Astrocyte of the cerebellum (primary cell): ENCODE measurements at regions not wholly inside any gene's neighbourhood (a gene's known extent, or its start where the extent isn't known, plus 50 kb on each side); places are given as distances from the start of the nearest gene placed in this dataset.
"Not testable (repeated sequence)": the region's sequence is repeated elsewhere in the genome, so short reads cannot be mapped to it uniquely, and the experiment has no call there.

Source experiments
- DNase-seq: peaks from one replicate; pipeline ENCODE4 v3.0.0-alpha.2; 2011; ENCODE audit warnings: low read depth
- H3K4me3 ChIP-seq: 2 replicates; pipeline ENCODE4 v1.5.1; 2011; ENCODE audit warnings: mild to moderate bottlenecking, low read depth, low read length, moderate library complexity
- CTCF ChIP-seq: IDR thresholded peaks from 2 replicates; pipeline ENCODE4 v1.5.1; 2012; ENCODE audit warnings: low read length, low read depth, moderate library complexity, mild to moderate bottlenecking; ENCODE audit errors: missing control alignments
- in situ Hi-C: cut with HindIII; loops from 2 replicates; pipeline ENCODE4 v1.10.0; 2017; ENCODE audit warnings: low sequenced_read_pairs

DNA sequence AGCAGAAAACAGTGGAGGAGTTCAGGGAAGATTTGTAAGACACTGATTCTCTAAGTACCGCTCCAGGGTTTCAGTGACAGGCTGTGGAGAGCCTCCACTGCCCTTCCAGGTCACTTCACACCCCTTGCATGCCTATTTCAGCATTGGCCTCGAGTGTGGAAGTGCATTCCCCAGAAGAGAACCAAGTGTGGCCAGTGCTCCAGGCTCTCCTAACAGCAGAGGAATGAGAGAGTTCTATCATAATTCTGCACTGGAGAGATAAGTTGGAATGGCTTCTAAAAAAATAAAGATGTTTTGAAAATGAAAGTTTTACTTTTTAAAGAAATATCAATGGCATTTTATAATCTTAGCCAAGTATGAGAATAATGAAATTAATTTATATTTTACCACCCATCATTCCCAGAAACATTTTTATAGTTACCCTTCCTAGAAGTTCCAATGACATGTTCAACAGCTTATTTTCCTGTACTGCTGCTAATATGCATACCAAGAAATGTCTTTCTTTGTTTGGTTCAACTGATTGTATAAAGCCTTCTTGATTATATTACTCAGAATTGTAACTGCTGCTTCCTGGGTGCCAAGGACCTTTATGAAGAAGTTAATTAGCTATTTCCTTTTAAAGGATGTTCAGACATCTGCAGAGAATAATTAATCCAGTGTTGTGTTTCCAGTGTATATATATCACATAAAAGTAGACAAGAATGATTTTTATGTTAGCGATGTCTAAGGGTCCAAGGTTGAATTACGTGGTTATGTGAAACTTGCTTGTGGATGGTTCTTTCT, 61.0 kb upstream of the SERPINE2 start:
- DNase-seq: no peak
- H3K4me3 ChIP-seq: no peak overlapping the region
- TF ChIP-seq CTCF: no peak
- in situ Hi-C loops: no loop called here

GRCh38 chr2:224098481-224099230, 59.6 kb upstream of the SERPINE2 start:
- H3K4me3 ChIP-seq: no peak overlapping the region
- in situ Hi-C loops: no loop called here
- no peak for DNase-seq

DNA sequence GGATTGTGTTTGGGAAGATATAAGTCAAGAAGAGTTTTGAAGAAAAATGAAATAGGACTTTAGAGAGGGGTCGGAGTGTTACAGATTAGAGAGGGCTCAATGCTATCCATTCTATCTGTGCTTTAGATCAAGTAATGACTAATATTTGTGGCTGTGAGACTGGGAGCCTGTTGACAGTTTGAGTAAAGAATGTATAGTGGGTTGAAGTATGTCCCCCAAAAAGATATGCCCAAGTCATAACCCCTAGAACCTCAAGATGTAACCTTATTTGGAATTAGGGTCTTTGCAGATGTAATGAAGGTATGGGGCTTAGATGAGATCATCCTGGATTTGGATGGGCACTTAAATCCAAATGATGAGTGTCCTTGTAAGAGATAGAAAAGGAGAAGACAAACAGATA, 55.3 kb upstream of the SERPINE2 start:
- no peak overlapping the region for H3K4me3 ChIP-seq
- no peak for TF ChIP-seq CTCF
- DNase-seq: no peak
- in situ Hi-C loops: no loop called here

More at GRCh38 chr2:224098481-224099230, 59.6 kb upstream of the SERPINE2 start:
- no peak for TF ChIP-seq CTCF

DNA sequence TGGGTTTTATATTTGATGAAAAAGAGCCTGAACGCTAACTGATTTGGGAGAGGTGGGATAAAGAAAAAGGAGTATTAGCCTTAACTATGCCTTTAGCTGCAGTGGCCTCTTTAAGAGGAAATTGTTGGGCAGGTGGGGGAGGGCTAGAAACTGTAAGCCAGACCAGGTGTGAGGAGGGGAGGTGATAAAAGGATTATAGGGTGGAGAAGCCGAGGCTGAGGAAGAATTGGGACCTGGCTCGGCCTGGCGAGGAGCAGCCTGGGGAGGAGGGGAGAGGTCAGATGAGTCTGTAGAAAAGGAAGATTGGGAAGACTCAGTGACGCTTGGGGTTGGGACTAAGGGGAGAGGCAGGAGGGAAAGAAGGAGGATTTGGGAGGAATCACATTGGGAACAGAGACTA, 52.6 kb upstream of the SERPINE2 start:
- in situ Hi-C loops, H3K4me3 ChIP-seq, DNase-seq: not testable (repeated sequence)

GRCh38 chr2:224089606-224090005, 50.5 kb upstream of the SERPINE2 start:
- H3K4me3 ChIP-seq, DNase-seq, in situ Hi-C loops: not testable (repeated sequence)
